B cell (primary cell): ENCODE measurements at regions not wholly inside any gene's neighbourhood (a gene's known extent, or its start where the extent isn't known, plus 50 kb on each side); places are given as distances from the start of the nearest gene placed in this dataset.

Source experiments
- ATAC-seq: fragments of 200-7000 bp; cut with Tn5 transposase; one replicate; pipeline ENCODE4 v1.10.0; 2021; ENCODE audit warnings: low read depth, mild to moderate bottlenecking, moderate number of reproducible peaks, moderate library complexity
- CTCF ChIA-PET: fragments of 350-600 bp; sonication (Branson Sonifier 250); formaldehyde crosslinking; loops from one replicate; lab custom pipeline; 2021; ENCODE audit warnings: antibody characterized with exemption, inconsistent platforms; lab: Charles Lee
- POLR2A ChIA-PET: fragments of 350-600 bp; sonication (Branson Sonifier 250); formaldehyde crosslinking; loops from one replicate; lab custom pipeline; 2021; ENCODE audit warnings: antibody characterized with exemption; lab: Charles Lee
- DNase-seq: peaks from one replicate; pipeline ENCODE4 v3.0.0; 2013
- H2AFZ ChIP-seq: 2 replicates; pipeline ENCODE4 v1.6.1; 2012; ENCODE audit warnings: mild to moderate bottlenecking, low read depth, low read length; ENCODE audit not compliant: insufficient read depth, poor library complexity, severe bottlenecking
- H3K27ac ChIP-seq, 2 donors: 1 replicate in 1 of 2; 2 replicates in 1 of 2; pipeline ENCODE4 v1.5.1; 2012 to 2013; ENCODE audit warnings: low read length in 2 of 2, mild to moderate bottlenecking in 2 of 2, moderate library complexity in 1 of 2
- H3K27me3 ChIP-seq, 4 experiments: fragments of 200-600 bp in 1 of 4; sonication (generic) in 1 of 4; replicated peaks in 1 of 4; 1 replicate in 2 of 4; 2 replicates in 2 of 4; pipeline versions ENCODE4 v1.6.1 to v1.7.0; 2013 to 2016; ENCODE audit warnings: low read length in 3 of 4, mild to moderate bottlenecking in 2 of 4, mixed read lengths in 1 of 4, moderate library complexity in 1 of 4; ENCODE audit not compliant: insufficient read depth in 4 of 4, control insufficient read depth in 3 of 4; ENCODE audit errors: control extremely low read depth in 1 of 4
- H3K36me3 ChIP-seq, 2 experiments: replicated peaks in 1 of 2; 1 replicate in 1 of 2; 2 replicates in 1 of 2; pipeline versions ENCODE4 v1.6.1 to v1.7.1; 2013; ENCODE audit warnings: low read length in 1 of 2; ENCODE audit not compliant: insufficient read depth in 2 of 2, control insufficient read depth in 1 of 2; ENCODE audit errors: control extremely low read depth in 1 of 2, extremely low read depth in 1 of 2
- H3K4me1 ChIP-seq, 2 donors: fragments of 200-600 bp in 1 of 2; sonication (generic) in 1 of 2; 1 replicate in 1 of 2; 2 replicates in 1 of 2; pipeline versions ENCODE4 v1.5.1 to v1.6.1; 2013 to 2017; ENCODE audit warnings: low read length in 2 of 2; ENCODE audit not compliant: control insufficient read depth in 2 of 2, insufficient read depth in 2 of 2
- H3K4me2 ChIP-seq: replicated peaks from 2 replicates; pipeline ENCODE3; 2012; ENCODE audit warnings: mild to moderate bottlenecking, low read depth, low read length; ENCODE audit not compliant: poor library complexity, severe bottlenecking
- H3K4me3 ChIP-seq, 5 experiments: fragments of 200-600 bp in 1 of 5; sonication (generic) in 1 of 5; 1 replicate in 3 of 5; 2 replicates in 2 of 5; pipeline versions ENCODE4 v1.5.1 to v1.7.0; 2011 to 2016; ENCODE audit warnings: low read length in 4 of 5, mild to moderate bottlenecking in 4 of 5, low read depth in 2 of 5, control low read depth in 1 of 5, moderate library complexity in 1 of 5; ENCODE audit not compliant: insufficient read depth in 1 of 5; ENCODE audit errors: control extremely low read depth in 1 of 5, extremely low read depth in 1 of 5
- H3K79me2 ChIP-seq: fragments of 200-600 bp; sonication (generic); one replicate; pipeline ENCODE4 v1.6.0; 2016; ENCODE audit warnings: low read length; ENCODE audit not compliant: control insufficient read depth, insufficient read depth
- H3K9ac ChIP-seq: fragments of 200-600 bp; sonication (generic); 2 replicates; pipeline ENCODE4 v1.6.1; 2017; ENCODE audit warnings: mild to moderate bottlenecking, low read length, moderate library complexity
- H3K9me3 ChIP-seq, 3 donors: one replicate each; pipeline versions ENCODE4 v1.6.1 to v1.7.1; 2013; ENCODE audit warnings: low read length in 2 of 3; ENCODE audit not compliant: control insufficient read depth in 2 of 3, insufficient read depth in 1 of 3; ENCODE audit errors: control extremely low read depth in 1 of 3
- H4K20me1 ChIP-seq: 2 replicates; pipeline ENCODE4 v1.6.0; 2012; ENCODE audit warnings: mild to moderate bottlenecking, low read length; ENCODE audit not compliant: insufficient read depth, control insufficient read depth, poor library complexity, severe bottlenecking
- H3K27ac Mint-ChIP-seq: one replicate; pipeline ENCODE4 v1.8.0; 2021; ENCODE audit warnings: mixed read lengths
- H3K27me3 Mint-ChIP-seq: one replicate; pipeline ENCODE4 v1.8.0; 2021; ENCODE audit warnings: mixed read lengths
- H3K4me1 Mint-ChIP-seq: one replicate; pipeline ENCODE4 v1.8.0; 2021; ENCODE audit warnings: mixed read lengths
- H3K4me3 Mint-ChIP-seq: one replicate; pipeline ENCODE4 v1.8.0; 2021; ENCODE audit warnings: mixed read lengths
- H3K9me3 Mint-ChIP-seq: one replicate; pipeline ENCODE4 v1.8.0; 2022; ENCODE audit warnings: mixed read lengths; ENCODE audit not compliant: insufficient read depth
- EZH2 ChIP-seq: IDR thresholded peaks from 2 replicates; pipeline ENCODE4 v1.6.1; 2012; ENCODE audit warnings: borderline replicate concordance, low read depth, mild to moderate bottlenecking, moderate library complexity, low read length; ENCODE audit not compliant: insufficient read depth, poor library complexity, severe bottlenecking
- WGBS: methylation state at CpG from one replicate; pipeline ENCODE4 v1.1.5; 2013; ENCODE audit warnings: missing lambda C conversion rate; ENCODE audit not compliant: insufficient coverage; 5-methylcytosine and 5-hydroxymethylcytosine counted together
- intact Hi-C: fragments of 100-400 bp; cut with micrococcal nuclease; formaldehyde crosslinking; loops from one replicate; pipeline ENCODE4 v1.10.0; 2022
- TF ChIP-seq, protein P1 (sequence below): fragments of 200-600 bp; IDR thresholded peaks from one replicate; pipeline ENCODE4 v1.8.0; 2022; ENCODE audit warnings: antibody characterized with exemption, mild to moderate bottlenecking

- no CpG with 5 or more reads among the region's 1 CpG for WGBS
- POLR2A ChIA-PET = no interaction called here
- Histone ChIP-seq H3K4me2 (no peak overlapping the region), H3K9me3 (peaks cover 0 to 4% (median 3%) of the 10 kb centered on the region in 3 donors), H2AFZ (no peak overlapping the region), H3K27me3 (no peaks in the 10 kb centered on the region), H3K27ac (no peak overlapping the region), H3K9ac (no peak overlapping the region), H3K79me2 (no peaks in the 10 kb centered on the region), H3K36me3 (no peaks in the 10 kb centered on the region), H3K4me3 (no peak overlapping the region), H4K20me1 (no peaks in the 10 kb centered on the region), H3K4me1 (no peaks in the 10 kb centered on the region)
- Mint-ChIP-seq H3K4me3 (no peak overlapping the region), H3K9me3 (peaks cover 4% of the 10 kb centered on the region), H3K4me1 (no peaks in the 10 kb centered on the region), H3K27me3 (no peaks in the 10 kb centered on the region), H3K27ac (no peak overlapping the region)
- CTCF ChIA-PET = no interaction called here
- ATAC-seq (no peak), DNase-seq (no peak)
- intact Hi-C loops = no loop called here
- TF ChIP-seq EZH2 = no peak
- TF ChIP-seq, protein P1, sequence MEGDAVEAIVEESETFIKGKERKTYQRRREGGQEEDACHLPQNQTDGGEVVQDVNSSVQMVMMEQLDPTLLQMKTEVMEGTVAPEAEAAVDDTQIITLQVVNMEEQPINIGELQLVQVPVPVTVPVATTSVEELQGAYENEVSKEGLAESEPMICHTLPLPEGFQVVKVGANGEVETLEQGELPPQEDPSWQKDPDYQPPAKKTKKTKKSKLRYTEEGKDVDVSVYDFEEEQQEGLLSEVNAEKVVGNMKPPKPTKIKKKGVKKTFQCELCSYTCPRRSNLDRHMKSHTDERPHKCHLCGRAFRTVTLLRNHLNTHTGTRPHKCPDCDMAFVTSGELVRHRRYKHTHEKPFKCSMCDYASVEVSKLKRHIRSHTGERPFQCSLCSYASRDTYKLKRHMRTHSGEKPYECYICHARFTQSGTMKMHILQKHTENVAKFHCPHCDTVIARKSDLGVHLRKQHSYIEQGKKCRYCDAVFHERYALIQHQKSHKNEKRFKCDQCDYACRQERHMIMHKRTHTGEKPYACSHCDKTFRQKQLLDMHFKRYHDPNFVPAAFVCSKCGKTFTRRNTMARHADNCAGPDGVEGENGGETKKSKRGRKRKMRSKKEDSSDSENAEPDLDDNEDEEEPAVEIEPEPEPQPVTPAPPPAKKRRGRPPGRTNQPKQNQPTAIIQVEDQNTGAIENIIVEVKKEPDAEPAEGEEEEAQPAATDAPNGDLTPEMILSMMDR = no peak
Measured at GRCh38 chr18:27688581-27688980, 488.3 kb downstream of the CDH2 start.

GRCh38 chr18:27687351-27687979, 489.5 kb downstream of the CDH2 start:
- no peak overlapping the region for H2AFZ ChIP-seq
- DNase-seq (no peak), ATAC-seq (no peak)
- peaks cover 4% of the 10 kb centered on the region for H3K9me3 Mint-ChIP-seq
- ChIA-PET POLR2A (no interaction called here), CTCF (no interaction called here)
- H3K4me3 Mint-ChIP-seq = no peak overlapping the region
- no peaks in the 10 kb centered on the region for H4K20me1 ChIP-seq
- no peak overlapping the region for H3K27ac Mint-ChIP-seq
- peaks cover 0 to 4% (median 3%) of the 10 kb centered on the region in 3 donors for H3K9me3 ChIP-seq
- no peak overlapping the region for H3K27ac ChIP-seq
- H3K36me3 ChIP-seq = no peaks in the 10 kb centered on the region
- H3K27me3 ChIP-seq = no peaks in the 10 kb centered on the region
- intact Hi-C loops = no loop called here
- TF ChIP-seq EZH2 = no peak
- TF ChIP-seq, protein P1 = no peak
- no peaks in the 10 kb centered on the region for H3K4me1 ChIP-seq
- H3K4me2 ChIP-seq = no peak overlapping the region
- H3K4me3 ChIP-seq = no peak overlapping the region
- no peaks in the 10 kb centered on the region for H3K4me1 Mint-ChIP-seq
- H3K27me3 Mint-ChIP-seq = no peaks in the 10 kb centered on the region
- H3K79me2 ChIP-seq = no peaks in the 10 kb centered on the region
- no peak overlapping the region for H3K9ac ChIP-seq
